DMS153 (cell line): ENCODE measurements at regions not wholly inside any gene's neighbourhood (a gene's known extent, or its start where the extent isn't known, plus 50 kb on each side); places are given as distances from the start of the nearest gene placed in this dataset.
"Not testable (repeated sequence)": the region's sequence is repeated elsewhere in the genome, so short reads cannot be mapped to it uniquely, and the experiment has no call there.

Experiments used
- DNase-seq: peaks from one replicate; lab custom pipeline; 2025; lab: John Stamatoyannopoulos, UW

GRCh38 chr5:97488126-97488668 is 305.1 kb upstream of the RIOK2 start:
- DNase-seq, result no peak

DNA sequence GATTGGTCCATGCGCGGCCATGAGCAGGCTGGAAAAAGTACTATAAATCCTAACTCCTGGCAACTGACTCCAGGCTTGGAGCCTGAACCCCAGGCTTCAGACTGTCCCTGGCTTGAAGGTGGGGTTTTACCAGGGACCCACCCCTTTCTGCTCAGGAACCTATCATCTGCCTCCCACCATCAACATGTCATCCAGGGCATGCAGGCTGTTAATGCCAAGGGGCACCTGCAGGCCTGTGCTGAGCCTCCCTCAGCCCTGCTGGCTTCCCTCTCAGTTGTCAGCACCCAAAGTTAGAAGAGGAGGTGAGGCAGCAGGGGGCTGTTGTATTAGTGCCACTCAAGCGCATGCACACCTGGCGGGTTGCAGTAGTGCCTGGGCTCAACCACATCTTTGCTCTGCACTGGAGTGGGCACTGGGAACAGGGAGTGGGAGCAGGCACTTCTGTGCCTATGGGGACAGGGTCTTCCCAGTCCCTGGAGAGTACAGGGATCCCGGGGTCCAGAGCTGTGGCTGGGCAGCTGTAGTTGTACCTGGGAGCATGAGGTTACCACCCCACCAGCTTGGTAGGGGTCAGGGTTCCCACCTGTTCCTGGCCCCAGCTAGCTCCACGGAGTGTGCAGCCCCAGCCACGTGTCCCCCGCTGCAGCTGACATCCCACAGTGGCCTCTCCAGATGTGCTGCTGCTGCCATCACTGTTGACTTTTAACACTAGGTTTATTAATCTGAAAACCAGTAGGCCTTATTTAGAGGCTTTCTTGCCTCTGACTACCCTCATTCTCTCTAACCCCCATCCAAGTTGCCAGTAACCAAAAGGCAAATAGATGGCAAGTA is 306.2 kb upstream of the RIOK2 start:
- DNase-seq, result no peak

DNA sequence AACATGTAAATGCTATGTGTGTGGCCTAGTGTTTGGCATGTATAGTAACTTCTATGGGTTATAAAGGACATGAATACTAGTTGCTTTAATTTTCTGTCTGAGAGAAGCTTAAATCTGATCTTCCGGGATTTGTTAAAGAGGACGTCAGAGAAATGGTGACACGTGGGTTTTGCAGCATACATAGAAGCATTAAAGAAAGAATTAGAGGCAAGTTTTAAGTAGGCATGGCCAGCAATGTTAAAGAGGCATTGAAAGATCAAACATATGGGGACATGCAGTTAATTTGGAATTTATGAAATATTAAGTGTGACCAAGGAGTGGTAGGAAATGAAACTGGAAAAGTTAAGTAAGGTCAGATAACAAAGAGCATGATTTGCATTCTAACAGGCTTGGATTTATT is 311.4 kb upstream of the RIOK2 start:
- DNase-seq, result no peak

- no peak for DNase-seq
Observed at GRCh38 chr5:97495301-97495700, 312.3 kb upstream of the RIOK2 start.

- DNase-seq, result no peak
Observed at GRCh38 chr5:97496037-97496436, 313.0 kb upstream of the RIOK2 start.

- no peak for DNase-seq
Observed at GRCh38 chr5:97498657-97499056, 315.6 kb upstream of the RIOK2 start.

- DNase-seq, result no peak
Observed at GRCh38 chr5:97499605-97500004, 316.6 kb upstream of the RIOK2 start.

DNA sequence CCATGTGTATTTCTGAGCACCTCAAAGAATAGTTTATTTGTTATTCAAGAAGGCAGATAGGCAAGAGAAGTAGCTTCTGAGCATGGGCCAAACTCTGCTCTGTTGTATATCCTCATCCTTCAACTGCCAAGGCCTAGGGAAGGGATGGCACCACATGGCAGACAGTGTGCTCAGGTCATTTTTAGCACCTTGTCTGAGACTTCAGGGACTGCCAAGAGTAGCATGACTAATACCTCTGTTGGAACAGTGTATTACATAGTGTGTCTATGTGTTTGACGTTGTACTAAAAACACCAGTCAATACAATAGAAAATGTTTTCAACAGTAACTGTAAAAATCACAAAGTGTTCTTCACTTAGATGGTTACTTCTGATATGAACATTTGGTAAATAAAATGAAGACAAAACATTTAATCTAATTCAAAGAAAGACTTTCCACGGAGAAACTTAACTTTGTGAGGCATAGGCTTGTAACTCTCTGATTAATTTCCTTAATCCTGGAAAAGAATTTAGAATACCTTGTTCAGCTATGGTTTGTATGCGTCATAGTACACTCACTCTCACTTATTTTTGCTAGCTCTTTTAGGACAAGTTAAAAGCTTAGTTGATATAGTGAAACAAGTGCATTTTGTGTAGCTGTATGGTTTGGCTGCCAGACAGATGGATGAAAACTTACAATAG is 318.4 kb upstream of the RIOK2 start:
- DNase-seq, result no peak

DNA sequence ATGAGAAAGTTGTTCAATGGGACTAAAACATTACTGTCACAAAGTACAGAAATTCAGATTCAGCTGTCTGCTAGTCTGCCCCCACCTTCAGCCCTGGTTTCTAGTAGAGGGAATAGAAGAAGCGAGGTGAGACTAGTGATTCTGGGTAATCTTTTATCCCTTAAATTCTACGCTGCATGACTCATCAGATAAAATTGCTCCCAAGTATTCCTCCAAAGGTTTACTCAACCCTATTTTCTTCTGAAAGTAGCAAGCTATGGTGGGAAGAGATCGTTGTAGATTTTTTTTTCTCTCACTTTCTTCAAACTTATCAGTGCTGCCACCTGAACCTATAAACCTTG is 318.9 kb upstream of the RIOK2 start:
- DNase-seq, result no peak

- no peak for DNase-seq
Observed at GRCh38 chr5:97508864-97509263, 325.8 kb upstream of the RIOK2 start.

GRCh38 chr5:97519565-97519964 is 336.5 kb upstream of the RIOK2 start:
- not testable (repeated sequence) for DNase-seq

DNA sequence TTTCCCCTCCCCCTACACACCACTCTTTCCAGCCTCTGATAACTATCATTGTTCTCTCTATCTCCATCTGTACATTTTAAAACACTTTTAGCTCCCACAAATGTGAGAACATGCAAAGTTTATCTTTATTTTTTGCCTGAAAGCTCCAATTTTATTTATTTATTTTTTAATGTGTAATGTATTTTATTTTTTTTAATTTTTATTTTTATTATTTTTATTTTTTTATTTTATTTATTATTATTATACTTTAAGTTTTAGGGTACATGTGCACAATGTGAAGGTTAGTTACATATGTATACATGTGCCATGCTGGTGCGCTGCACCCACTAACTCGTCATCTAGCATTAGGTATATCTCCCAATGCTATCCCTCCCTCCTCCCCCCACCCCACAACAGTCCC is 340.3 kb upstream of the RIOK2 start:
- DNase-seq, result not testable (repeated sequence)

- DNase-seq, result no peak
Observed at GRCh38 chr5:97525780-97526179, 342.7 kb upstream of the RIOK2 start.

- DNase-seq, result no peak
Observed at GRCh38 chr5:97528941-97529340, 345.9 kb upstream of the RIOK2 start.

GRCh38 chr5:97529354-97529985 is 346.4 kb upstream of the RIOK2 start:
- no peak for DNase-seq

- DNase-seq, result no peak
Observed at GRCh38 chr5:97531549-97531948, 348.5 kb upstream of the RIOK2 start.

DNA sequence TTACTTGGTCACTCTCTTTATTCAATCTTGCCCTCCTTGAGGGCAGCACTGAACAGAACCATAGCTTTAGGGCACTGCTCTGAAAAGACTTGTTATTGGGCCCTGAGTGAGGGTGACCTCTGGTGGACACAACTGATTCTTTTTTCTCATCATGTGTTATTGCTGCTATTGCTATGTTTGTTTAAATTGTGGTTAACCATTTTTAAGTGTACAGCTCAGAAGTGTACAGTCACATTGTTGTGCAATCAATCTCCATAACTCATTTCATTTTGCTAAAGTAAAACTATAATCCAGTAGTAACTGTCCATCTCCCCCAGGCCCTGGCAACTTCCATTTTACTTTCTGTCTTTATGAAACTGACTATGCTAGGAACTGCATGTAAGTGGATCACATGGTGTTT is 351.1 kb upstream of the RIOK2 start:
- no peak for DNase-seq

DNA sequence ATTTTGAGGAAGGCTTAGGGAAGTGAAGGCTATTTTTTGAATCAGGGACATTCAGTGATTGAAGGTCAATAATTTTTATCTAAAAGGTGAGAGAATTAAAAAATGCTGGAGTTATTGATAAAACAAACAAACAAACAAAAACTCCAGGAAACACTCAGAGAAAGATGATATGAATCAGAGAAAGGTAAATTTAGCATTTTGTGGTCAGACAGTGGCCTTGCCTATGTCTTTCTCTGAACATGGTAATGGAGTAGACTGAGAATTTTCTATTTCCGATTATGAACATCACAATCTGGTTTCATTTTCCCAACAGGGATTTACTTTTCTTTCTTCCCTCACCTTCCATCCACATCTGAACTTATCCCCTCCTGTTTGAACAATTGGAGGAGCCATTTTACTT is 353.6 kb upstream of the RIOK2 start:
- no peak for DNase-seq

- DNase-seq, result no peak
Observed at GRCh38 chr5:97538912-97539311, 355.9 kb upstream of the RIOK2 start.

DNA sequence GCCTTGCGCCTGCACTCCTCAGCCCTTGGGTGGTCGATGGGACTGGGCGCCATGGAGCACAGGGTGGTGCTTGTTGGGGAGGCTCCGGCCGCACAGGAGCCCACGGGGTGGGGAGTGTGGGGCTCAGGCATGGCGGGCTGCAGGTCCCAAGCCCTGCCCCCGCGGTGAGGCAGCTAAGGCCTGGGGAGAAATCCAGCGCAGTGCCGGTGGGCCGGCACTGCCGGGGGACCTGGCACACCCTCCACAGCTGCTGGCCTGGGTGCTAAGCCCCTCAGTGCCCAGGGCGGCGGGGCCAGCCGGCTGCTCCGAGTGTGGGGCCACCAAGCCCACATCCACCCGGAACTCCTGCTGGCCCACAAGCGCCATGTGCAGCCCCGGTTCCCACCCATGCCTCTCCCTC is 358.8 kb upstream of the RIOK2 start:
- no peak for DNase-seq

GRCh38 chr5:97542469-97542868 is 359.4 kb upstream of the RIOK2 start:
- DNase-seq, result no peak

GRCh38 chr5:97543166-97543565 is 360.1 kb upstream of the RIOK2 start:
- no peak for DNase-seq

DNA sequence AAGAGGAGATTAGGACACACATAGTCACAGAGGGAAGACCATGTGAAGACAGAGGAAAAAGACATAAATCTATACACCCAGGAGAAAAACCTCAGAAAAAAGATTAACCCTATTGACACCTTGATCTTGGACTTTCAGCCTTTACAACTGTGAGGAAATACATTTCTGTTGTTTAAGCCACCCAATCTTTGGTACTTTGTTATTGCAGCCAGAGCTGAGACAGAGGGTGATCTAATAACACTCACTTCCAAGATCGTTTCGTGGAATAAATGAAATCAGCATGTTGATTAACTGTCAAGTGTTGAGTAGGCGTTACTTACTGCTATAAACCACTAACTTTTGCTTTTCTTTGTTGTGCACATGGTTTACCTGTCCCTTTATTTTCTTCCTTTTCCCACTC is 361.2 kb upstream of the RIOK2 start:
- no peak for DNase-seq
